GM10266 (cell line): ENCODE measurements at regions not wholly inside any gene's neighbourhood (a gene's known extent, or its start where the extent isn't known, plus 50 kb on each side); places are given as distances from the start of the nearest gene placed in this dataset.

Experiments used
- DNase-seq: peaks from one replicate; pipeline ENCODE4 v3.0.0; 2012; ENCODE audit errors: extremely low spot score
- CTCF ChIP-seq: IDR thresholded peaks from 2 replicates; pipeline ENCODE4 v1.5.1; 2012; ENCODE audit warnings: mild to moderate bottlenecking, low read depth; ENCODE audit not compliant: control insufficient read depth, insufficient read depth; ENCODE audit errors: missing control alignments

DNA sequence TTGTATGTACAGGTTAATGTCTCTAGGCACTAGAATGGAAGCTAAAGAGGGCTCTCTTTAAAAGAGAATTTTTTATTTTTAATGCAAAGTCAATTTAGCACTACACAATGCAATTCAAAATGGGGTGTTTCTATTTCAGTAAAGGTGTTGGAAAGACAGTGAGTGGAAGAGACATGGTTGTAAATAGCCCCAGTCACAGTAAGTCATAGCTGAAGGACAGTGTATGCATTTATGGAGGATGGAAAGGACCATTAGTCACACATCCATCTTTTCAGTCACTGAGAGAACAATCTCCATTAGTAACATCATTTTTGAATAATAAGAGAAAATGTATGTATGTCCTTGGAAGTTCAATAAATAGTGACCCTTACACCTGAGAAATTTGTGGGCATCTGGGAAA is 148.0 kb downstream of the PDHA2 start:
- TF ChIP-seq CTCF: no peak
- DNase-seq: no peak

- DNase-seq: no peak
- no peak for TF ChIP-seq CTCF
Observed at GRCh38 chr4:95998311-95998710, 158.4 kb downstream of the PDHA2 start.

GRCh38 chr4:96003951-96004740 is 164.3 kb downstream of the PDHA2 start:
- TF ChIP-seq CTCF: no peak
- no peak for DNase-seq

DNA sequence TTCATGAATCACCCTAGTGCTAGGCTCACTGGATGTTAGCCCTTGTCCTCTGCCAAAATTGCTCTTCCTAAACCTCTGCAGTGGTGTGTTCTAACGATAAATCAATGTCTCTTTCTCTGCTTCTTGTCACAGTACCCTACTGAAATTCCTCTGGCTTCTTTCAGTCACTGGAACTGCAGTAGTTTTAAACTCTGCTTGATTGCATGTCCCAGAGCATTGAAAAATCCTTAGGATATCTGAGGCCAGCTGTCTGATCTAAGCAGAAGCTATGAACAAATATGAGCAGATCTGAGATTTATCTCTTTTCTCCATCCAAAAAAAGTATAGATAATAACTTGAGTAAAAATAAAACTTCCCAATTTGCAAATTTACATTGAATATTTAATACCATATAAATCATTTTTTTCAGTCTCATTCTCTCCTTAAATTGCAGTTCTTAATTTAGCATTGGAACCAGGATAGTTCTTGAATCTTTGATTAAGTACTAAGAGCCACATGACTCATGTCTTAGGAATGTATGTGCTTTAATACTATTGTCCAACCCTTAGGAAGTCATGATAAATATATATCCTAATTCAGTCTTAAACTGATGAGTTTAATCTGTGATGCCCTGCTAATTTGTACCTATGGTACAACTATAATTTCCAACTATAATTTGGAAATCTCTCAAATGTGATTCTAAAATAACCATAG is 169.7 kb downstream of the PDHA2 start:
- no peak for DNase-seq
- no peak for TF ChIP-seq CTCF

DNA sequence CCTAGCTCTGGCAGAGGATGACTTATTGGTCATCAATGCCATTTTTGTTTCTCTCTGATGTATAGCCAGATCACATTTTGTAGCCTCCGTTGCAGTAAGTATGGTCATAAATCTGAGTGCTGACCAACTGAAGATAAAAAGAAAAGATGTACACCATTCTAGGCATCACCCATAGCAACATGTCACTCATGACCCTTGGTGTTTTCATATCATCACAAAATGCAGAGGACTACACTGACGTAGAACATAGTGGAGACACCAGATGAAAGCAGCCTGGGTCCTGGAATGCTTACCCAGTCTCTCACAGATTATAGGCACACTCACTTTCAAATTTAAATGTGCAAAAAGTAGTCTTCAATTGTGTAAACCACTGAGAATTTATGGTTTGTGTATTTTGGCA is 172.8 kb downstream of the PDHA2 start:
- DNase-seq: no peak
- no peak for TF ChIP-seq CTCF

- no peak for DNase-seq
- no peak for TF ChIP-seq CTCF
Observed at GRCh38 chr4:96016634-96017299, 176.9 kb downstream of the PDHA2 start.
